Tibial nerve (tissue), 4 donors: ENCODE measurements at regions not wholly inside any gene's neighbourhood (a gene's known extent, or its start where the extent isn't known, plus 50 kb on each side); places are given as distances from the start of the nearest gene placed in this dataset.

Source experiments
- EP300 ChIP-seq, 2 donors: sonication (generic); formaldehyde crosslinking; IDR thresholded peaks; one replicate each; pipeline ENCODE4 v1.6.1; 2017; ENCODE audit warnings: antibody characterized with exemption in 2 of 2, mild to moderate bottlenecking in 1 of 2
- TF ChIP-seq, protein P1 (sequence below), 5 experiments: fragments of 200-600 bp in 3 of 5; fragments of 450-650 bp in 2 of 5; sonication (generic) in 3 of 5; IDR thresholded peaks; one replicate each; pipeline ENCODE4 v1.5.1; 2016 to 2019; ENCODE audit warnings: antibody characterized with exemption in 5 of 5, mild to moderate bottlenecking in 3 of 5, moderate library complexity in 2 of 5

DNA sequence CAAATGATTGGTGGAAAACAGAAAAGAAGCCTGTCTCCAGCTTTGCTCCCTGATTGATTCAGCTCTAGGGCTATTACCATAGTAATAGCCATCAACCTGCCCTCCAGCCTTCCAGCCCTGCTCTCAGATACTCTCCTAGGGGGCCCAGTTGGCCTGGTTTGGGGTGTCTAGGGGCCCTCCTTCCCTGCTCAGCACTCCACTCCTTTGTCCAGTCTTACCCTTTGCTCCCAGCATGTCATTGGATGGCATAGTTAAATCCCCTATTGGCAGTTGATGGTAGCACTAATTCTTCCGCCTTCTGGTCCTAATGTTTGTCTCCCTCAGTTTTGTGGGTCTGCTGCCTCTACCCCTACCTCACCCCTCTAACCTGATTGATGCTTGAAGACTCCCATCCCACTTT, 175.4 kb upstream of the PELI2 start:
- TF ChIP-seq, protein P1, sequence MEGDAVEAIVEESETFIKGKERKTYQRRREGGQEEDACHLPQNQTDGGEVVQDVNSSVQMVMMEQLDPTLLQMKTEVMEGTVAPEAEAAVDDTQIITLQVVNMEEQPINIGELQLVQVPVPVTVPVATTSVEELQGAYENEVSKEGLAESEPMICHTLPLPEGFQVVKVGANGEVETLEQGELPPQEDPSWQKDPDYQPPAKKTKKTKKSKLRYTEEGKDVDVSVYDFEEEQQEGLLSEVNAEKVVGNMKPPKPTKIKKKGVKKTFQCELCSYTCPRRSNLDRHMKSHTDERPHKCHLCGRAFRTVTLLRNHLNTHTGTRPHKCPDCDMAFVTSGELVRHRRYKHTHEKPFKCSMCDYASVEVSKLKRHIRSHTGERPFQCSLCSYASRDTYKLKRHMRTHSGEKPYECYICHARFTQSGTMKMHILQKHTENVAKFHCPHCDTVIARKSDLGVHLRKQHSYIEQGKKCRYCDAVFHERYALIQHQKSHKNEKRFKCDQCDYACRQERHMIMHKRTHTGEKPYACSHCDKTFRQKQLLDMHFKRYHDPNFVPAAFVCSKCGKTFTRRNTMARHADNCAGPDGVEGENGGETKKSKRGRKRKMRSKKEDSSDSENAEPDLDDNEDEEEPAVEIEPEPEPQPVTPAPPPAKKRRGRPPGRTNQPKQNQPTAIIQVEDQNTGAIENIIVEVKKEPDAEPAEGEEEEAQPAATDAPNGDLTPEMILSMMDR (IDR thresholded peaks at IDR 0.05): no peak
- no peak for TF ChIP-seq EP300 (IDR thresholded peaks at IDR 0.05)
